ENCODE measurements at regions not wholly inside any gene's neighbourhood (a gene's known extent, or its start where the extent isn't known, plus 50 kb on each side); places are given as distances from the start of the nearest gene placed in this dataset.

DNA sequence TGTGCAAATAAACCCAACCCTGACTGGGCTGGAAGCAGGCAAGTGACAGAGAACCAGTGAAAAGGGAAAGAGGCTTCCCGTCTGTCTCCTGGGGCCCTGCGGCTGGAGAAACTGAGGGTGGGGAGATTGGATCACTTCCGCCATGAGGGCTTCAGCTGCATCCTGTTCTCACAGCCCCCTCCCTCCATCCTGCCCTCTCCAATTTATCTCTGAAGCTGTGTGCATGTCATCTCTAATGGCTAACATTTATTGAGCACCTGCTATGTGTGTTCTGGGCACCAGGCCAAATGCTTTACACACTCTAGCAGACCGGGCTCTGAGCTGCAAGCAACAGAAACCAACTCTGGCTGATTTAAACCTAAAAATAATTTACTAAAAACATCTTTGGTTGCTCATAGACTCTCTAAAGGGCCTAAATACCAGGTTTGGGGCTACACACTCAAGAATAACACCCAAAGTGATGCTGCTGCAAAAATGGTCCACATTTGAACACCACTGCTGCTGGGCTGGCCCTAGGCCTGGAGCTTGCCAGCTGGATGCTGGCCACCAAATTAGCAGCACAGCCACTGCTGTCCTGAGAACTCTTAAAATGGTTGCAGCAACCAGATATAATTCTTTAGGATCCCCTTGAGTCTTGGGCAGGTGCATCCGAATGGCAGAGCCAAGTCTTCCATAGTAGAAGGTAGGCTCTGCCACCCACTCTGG is 123.6 kb upstream of the LRFN2 start (continued):
- TF ChIP-seq, protein P1, sequence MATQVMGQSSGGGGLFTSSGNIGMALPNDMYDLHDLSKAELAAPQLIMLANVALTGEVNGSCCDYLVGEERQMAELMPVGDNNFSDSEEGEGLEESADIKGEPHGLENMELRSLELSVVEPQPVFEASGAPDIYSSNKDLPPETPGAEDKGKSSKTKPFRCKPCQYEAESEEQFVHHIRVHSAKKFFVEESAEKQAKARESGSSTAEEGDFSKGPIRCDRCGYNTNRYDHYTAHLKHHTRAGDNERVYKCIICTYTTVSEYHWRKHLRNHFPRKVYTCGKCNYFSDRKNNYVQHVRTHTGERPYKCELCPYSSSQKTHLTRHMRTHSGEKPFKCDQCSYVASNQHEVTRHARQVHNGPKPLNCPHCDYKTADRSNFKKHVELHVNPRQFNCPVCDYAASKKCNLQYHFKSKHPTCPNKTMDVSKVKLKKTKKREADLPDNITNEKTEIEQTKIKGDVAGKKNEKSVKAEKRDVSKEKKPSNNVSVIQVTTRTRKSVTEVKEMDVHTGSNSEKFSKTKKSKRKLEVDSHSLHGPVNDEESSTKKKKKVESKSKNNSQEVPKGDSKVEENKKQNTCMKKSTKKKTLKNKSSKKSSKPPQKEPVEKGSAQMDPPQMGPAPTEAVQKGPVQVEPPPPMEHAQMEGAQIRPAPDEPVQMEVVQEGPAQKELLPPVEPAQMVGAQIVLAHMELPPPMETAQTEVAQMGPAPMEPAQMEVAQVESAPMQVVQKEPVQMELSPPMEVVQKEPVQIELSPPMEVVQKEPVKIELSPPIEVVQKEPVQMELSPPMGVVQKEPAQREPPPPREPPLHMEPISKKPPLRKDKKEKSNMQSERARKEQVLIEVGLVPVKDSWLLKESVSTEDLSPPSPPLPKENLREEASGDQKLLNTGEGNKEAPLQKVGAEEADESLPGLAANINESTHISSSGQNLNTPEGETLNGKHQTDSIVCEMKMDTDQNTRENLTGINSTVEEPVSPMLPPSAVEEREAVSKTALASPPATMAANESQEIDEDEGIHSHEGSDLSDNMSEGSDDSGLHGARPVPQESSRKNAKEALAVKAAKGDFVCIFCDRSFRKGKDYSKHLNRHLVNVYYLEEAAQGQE (IDR thresholded peaks at IDR 0.05; ENCODE audit: low read depth): no peak
- TF ChIP-seq CBX3 (IDR thresholded peaks at IDR 0.05; ENCODE audit: low read depth) (no peak), EZH2 (IDR thresholded peaks at IDR 0.05) (no peak), FOSL1 (IDR thresholded peaks at IDR 0.05; ENCODE audit: low read depth) (no peak), ZNF274 (IDR thresholded peaks at IDR 0.05; ENCODE audit: low read depth, low read length) (no peak), ZFX (IDR thresholded peaks at IDR 0.05) (no peak), CEBPB (IDR thresholded peaks at IDR 0.05; ENCODE audit: low read depth) (no peak), RAD21 (IDR thresholded peaks at IDR 0.05; ENCODE audit: low read depth) (no peak), SIN3A (IDR thresholded peaks at IDR 0.05; ENCODE audit: low read depth) (no peak), POLR2A (IDR thresholded peaks at IDR 0.05; ENCODE audit: borderline replicate concordance, extremely low read depth, insufficient read depth, insufficient read length) (no peak), POLR2AphosphoS5 (IDR thresholded peaks at IDR 0.05; ENCODE audit: low read depth, low read length) (no peak)

DNA sequence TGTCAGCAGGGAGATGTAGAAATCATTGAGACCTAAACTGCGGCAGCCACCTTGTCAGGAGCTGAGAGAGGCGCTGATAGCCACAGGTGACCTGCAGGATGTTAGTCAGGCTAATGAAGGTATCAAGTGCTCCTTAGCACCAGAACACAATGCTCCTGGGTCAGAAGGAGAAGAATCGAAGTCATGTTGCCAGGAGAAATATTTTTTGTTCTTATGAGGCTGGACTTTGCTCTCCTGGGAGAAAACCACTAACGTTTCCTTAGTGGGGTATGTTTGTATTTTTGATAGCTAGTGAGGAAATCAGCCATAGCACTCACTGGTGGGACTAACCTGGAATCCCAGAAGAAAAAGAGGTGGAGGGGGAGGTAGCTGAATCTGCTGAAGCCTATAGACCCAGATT is 120.9 kb upstream of the LRFN2 start:
- H3K9me2 ChIP-seq (ENCODE audit: insufficient read depth): no peaks in the 10 kb centered on the region
- no peak overlapping the region for H3K4me3 ChIP-seq (replicated peaks in 1 of 2; ENCODE audit: low read depth in 1 of 2, low read length in 2 of 2)
- no peaks in the 10 kb centered on the region for H3K79me2 ChIP-seq (ENCODE audit: insufficient read depth, low read length)
- ChIA-PET POLR2A (no interaction called here), CTCF (no interaction called here), RAD21 (ENCODE audit: low non-redundant PET in 1 of 2, low total read pairs in 2 of 2, uncharacterized antibody in 2 of 2, unreplicated experiment in 2 of 2) (no interaction called here)
- intact Hi-C loops (cut with micrococcal nuclease): no loop called here
- H3K27me3 ChIP-seq (ENCODE audit: insufficient read depth, low read length): peaks cover 39% of the 10 kb centered on the region; the same call in 1 of the 2 replicates
- no peak overlapping the region for H3K9ac ChIP-seq (ENCODE audit: low read length)
- no peak overlapping the region for H2AFZ ChIP-seq (ENCODE audit: low read depth, low read length, poor library complexity, severe bottlenecking)
- H4K20me1 ChIP-seq (ENCODE audit: insufficient read depth): no peaks in the 10 kb centered on the region
- H3K9me3 ChIP-seq (ENCODE audit: control insufficient read depth in 1 of 2, insufficient read depth in 1 of 2, low read depth in 1 of 2, low read length in 2 of 2): no peaks in the 10 kb centered on the region
- no peak overlapping the region for H3K4me2 ChIP-seq (ENCODE audit: low read length)
- H3K36me3 ChIP-seq (ENCODE audit: control insufficient read depth in 1 of 2, insufficient read depth in 2 of 2, low read length in 2 of 2): no peaks in the 10 kb centered on the region
- DNase-seq (ENCODE audit: low read depth, low spot score) (no peak), ATAC-seq (no peak)
- no TSS peak for BruUV-seq (replicated peaks)
- H3K4me1 ChIP-seq (ENCODE audit: control insufficient read depth in 1 of 2, insufficient read depth in 2 of 2, low read length in 2 of 2): no peaks in the 10 kb centered on the region
- no peak overlapping the region for H3K27ac ChIP-seq (ENCODE audit: low read depth, low read length)
- TF ChIP-seq, protein P2, sequence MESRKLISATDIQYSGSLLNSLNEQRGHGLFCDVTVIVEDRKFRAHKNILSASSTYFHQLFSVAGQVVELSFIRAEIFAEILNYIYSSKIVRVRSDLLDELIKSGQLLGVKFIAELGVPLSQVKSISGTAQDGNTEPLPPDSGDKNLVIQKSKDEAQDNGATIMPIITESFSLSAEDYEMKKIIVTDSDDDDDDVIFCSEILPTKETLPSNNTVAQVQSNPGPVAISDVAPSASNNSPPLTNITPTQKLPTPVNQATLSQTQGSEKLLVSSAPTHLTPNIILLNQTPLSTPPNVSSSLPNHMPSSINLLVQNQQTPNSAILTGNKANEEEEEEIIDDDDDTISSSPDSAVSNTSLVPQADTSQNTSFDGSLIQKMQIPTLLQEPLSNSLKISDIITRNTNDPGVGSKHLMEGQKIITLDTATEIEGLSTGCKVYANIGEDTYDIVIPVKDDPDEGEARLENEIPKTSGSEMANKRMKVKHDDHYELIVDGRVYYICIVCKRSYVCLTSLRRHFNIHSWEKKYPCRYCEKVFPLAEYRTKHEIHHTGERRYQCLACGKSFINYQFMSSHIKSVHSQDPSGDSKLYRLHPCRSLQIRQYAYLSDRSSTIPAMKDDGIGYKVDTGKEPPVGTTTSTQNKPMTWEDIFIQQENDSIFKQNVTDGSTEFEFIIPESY (IDR thresholded peaks at IDR 0.05; ENCODE audit: extremely low read depth, insufficient replicate concordance, low read length): no peak
- TF ChIP-seq YY1 (IDR thresholded peaks at IDR 0.05; ENCODE audit: extremely low read depth, insufficient replicate concordance, low read depth, low read length): no peak
- TF ChIP-seq TCF7L2 (IDR thresholded peaks at IDR 0.05; ENCODE audit: borderline replicate concordance, extremely low read depth, insufficient read depth, insufficient read length): no peak
- no peak for TF ChIP-seq RAD21 (IDR thresholded peaks at IDR 0.05; ENCODE audit: low read depth)
- no peak for TF ChIP-seq EZH2phosphoT487 (IDR thresholded peaks at IDR 0.05; ENCODE audit: borderline replicate concordance)
- TF ChIP-seq FOSL1 (IDR thresholded peaks at IDR 0.05; ENCODE audit: low read depth): no peak
- no peak for TF ChIP-seq CEBPB (IDR thresholded peaks at IDR 0.05; ENCODE audit: low read depth)
- TF ChIP-seq, protein P1 (IDR thresholded peaks at IDR 0.05; ENCODE audit: low read depth): no peak
- no peak for TF ChIP-seq SRF (IDR thresholded peaks at IDR 0.05; ENCODE audit: low read depth)

All from HCT116 (cell line).